ENCODE measurements at regions not wholly inside any gene's neighbourhood (a gene's known extent, or its start where the extent isn't known, plus 50 kb on each side); places are given as distances from the start of the nearest gene placed in this dataset.
A peak's percentile ranks its signal among the peaks of the same experiment; 100 is the strongest.

- whole genome bisulfite sequencing, result 94% methylated on average over 2 of the region's 2 CpGs
Measured at GRCh38 chr13:31440132-31440531, 240.4 kb downstream of the B3GLCT start.

DNA sequence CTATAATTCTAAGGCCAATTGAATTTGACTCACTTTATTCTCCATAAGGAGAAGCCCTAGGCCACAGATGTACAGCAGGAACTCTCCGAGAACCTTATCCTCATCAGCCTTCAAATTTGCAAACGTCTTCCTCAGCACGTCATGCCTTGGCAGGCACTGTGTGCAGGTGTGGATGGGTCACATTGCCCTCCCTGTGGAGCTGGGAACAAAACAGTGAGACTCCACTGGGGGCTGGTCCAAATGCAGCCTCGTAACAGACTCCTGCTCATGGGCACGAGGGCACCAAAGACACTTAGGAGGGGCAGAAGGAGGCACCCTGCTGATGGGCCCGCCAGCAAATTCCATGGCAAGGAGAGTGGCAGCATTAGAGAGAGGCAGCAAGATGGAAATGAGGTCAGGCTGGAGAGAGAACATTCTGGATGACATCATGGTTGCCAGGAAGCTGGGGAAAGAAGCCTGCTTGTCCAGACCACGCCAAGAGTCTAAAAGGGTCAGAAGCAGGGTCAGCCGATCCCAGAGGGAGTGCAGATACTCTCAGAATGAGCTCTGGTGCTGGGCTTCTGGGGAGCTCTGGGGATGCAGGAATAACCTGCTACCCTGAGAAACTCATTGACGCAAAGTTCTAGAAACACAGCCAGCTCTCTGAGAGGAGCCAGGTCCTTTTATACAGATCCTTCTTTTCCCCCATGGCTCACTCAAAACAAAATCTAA is 242.2 kb downstream of the B3GLCT start:
- Histone ChIP-seq H3K27me3 (ENCODE audit: control insufficient read depth, insufficient read depth) (no peaks in the 10 kb centered on the region), H3K9me3 (ENCODE audit: control insufficient read depth, low read length) (no peaks in the 10 kb centered on the region), H3K4me3 (ENCODE audit: low read length) (no peak overlapping the region), H3K4me1 (ENCODE audit: control insufficient read depth, insufficient read depth, low read length) (no peaks in the 10 kb centered on the region), H3K27ac (ENCODE audit: low read length) (peak overlapping the region; percentile 41)
- DNase-seq, result peak; percentile 75 to 86 (median 79)
- ATAC-seq, result peak; percentile 92 to 95
- WGBS, result 54% methylated on average over 9 of the region's 9 CpGs
- intact Hi-C loops (cut with DNase I), result loop anchor here in 1 of 4 donors (5.0 kb wide), 1 partner anchor 40 kb away; no protein-coding TSS in a partner anchor

More at GRCh38 chr13:31440132-31440531, 240.4 kb downstream of the B3GLCT start:
- no peak overlapping the region for H3K4me3 ChIP-seq (ENCODE audit: low read length)
- no peak for ATAC-seq
- no peak for DNase-seq
- intact Hi-C loops (cut with DNase I), result loop anchor here in 1 of 4 donors (5.0 kb wide), 1 partner anchor 42 kb away; no protein-coding TSS in a partner anchor
- H3K27ac ChIP-seq (ENCODE audit: low read length), result no peak overlapping the region
- H3K27me3 ChIP-seq (ENCODE audit: control insufficient read depth, insufficient read depth), result no peaks in the 10 kb centered on the region
- H3K9me3 ChIP-seq (ENCODE audit: control insufficient read depth, low read length), result no peaks in the 10 kb centered on the region
- no peaks in the 10 kb centered on the region for H3K4me1 ChIP-seq (ENCODE audit: control insufficient read depth, insufficient read depth, low read length)

DNA sequence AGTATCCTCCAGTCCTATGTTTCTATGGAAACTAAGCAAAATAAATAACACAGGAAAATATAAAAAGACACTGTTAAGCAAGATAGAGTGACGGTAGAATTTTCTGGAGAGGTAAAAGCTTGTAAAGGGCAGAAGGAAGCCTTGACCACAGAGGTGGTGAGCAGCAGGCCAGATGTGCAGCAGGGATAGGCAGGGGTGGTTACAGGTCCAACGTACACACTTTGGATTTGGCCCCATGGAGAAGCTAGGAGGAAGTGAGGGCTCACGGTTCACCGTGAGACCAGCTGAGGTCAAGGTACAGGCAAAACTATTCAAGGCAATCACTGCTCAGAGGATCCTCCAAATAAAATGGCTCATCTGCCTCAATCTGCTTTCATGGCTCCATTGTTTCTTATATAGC is 242.8 kb downstream of the B3GLCT start:
- DNase-seq, result no peak
- WGBS, result 49% methylated on average over 4 of the region's 4 CpGs
- intact Hi-C loops (cut with DNase I), result loop anchor here in 1 of 4 donors (5.0 kb wide), 1 partner anchor 40 kb away; no protein-coding TSS in a partner anchor
- Histone ChIP-seq H3K4me3 (ENCODE audit: low read length) (no peak overlapping the region), H3K27ac (ENCODE audit: low read length) (no peak overlapping the region), H3K9me3 (ENCODE audit: control insufficient read depth, low read length) (no peaks in the 10 kb centered on the region), H3K27me3 (ENCODE audit: control insufficient read depth, insufficient read depth) (no peaks in the 10 kb centered on the region), H3K4me1 (ENCODE audit: control insufficient read depth, insufficient read depth, low read length) (no peaks in the 10 kb centered on the region)
- no peak for ATAC-seq

- ATAC-seq (peak; percentile 38 to 68), DNase-seq (peak; percentile 17 to 69 (median 53))
- Histone ChIP-seq H3K4me3 (ENCODE audit: low read length) (no peak overlapping the region), H3K27ac (ENCODE audit: low read length) (peak overlapping the region; percentile 20), H3K9me3 (ENCODE audit: control insufficient read depth, low read length) (no peaks in the 10 kb centered on the region), H3K4me1 (ENCODE audit: control insufficient read depth, insufficient read depth, low read length) (no peaks in the 10 kb centered on the region), H3K27me3 (ENCODE audit: control insufficient read depth, insufficient read depth) (no peaks in the 10 kb centered on the region)
- intact Hi-C loops (cut with DNase I), result loop anchor here in 1 of 4 donors (5.0 kb wide), 1 partner anchor 38 kb away; no protein-coding TSS in a partner anchor
- 44% methylated on average over 3 of the region's 3 CpGs for WGBS
Measured at GRCh38 chr13:31444266-31444856, 244.6 kb downstream of the B3GLCT start.

GRCh38 chr13:31452525-31452924 is 252.8 kb downstream of the B3GLCT start:
- DNase-seq (no peak), ATAC-seq (no peak)
- Histone ChIP-seq H3K9me3 (ENCODE audit: control insufficient read depth, low read length) (no peaks in the 10 kb centered on the region), H3K27me3 (ENCODE audit: control insufficient read depth, insufficient read depth) (no peaks in the 10 kb centered on the region), H3K4me3 (ENCODE audit: low read length) (no peak overlapping the region), H3K27ac (ENCODE audit: low read length) (no peak overlapping the region), H3K4me1 (ENCODE audit: control insufficient read depth, insufficient read depth, low read length) (no peaks in the 10 kb centered on the region)
- intact Hi-C loops (cut with DNase I), result no loop called here
- WGBS, result 97% methylated on average over 2 of the region's 2 CpGs

DNA sequence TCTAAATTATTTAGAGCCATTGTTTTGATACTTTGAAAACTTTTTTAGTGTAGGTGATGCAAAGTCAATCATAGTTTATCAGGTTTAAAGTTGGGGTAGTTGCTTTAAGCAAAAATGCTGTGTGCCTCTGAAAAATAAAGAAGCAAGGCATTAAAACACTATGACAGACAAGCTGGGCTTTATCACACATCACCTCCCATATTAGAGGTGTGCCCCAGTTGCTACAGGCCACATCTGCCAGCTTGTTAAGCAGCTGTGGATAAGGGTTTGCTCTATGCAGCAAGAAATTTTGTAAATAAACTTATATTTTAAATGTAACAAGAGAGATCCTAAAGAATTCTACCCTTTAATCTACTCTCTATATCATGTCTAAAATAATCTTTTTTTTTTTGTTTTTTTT is 255.8 kb downstream of the B3GLCT start:
- Histone ChIP-seq H3K27ac (ENCODE audit: low read length) (no peak overlapping the region), H3K4me3 (ENCODE audit: low read length) (no peak overlapping the region), H3K27me3 (ENCODE audit: control insufficient read depth, insufficient read depth) (no peaks in the 10 kb centered on the region), H3K4me1 (ENCODE audit: control insufficient read depth, insufficient read depth, low read length) (no peaks in the 10 kb centered on the region), H3K9me3 (ENCODE audit: control insufficient read depth, low read length) (no peaks in the 10 kb centered on the region)
- DNase-seq (no peak), ATAC-seq (no peak)
- intact Hi-C loops (cut with DNase I), result no loop called here

- H3K27ac ChIP-seq (ENCODE audit: low read length), result no peak overlapping the region
- intact Hi-C loops (cut with DNase I), result no loop called here
- H3K4me3 ChIP-seq (ENCODE audit: low read length), result no peak overlapping the region
- DNase-seq (no peak), ATAC-seq (no peak)
- no peaks in the 10 kb centered on the region for H3K4me1 ChIP-seq (ENCODE audit: control insufficient read depth, insufficient read depth, low read length)
- no peaks in the 10 kb centered on the region for H3K9me3 ChIP-seq (ENCODE audit: control insufficient read depth, low read length)
- no peaks in the 10 kb centered on the region for H3K27me3 ChIP-seq (ENCODE audit: control insufficient read depth, insufficient read depth)
Measured at GRCh38 chr13:31456056-31456455, 256.3 kb downstream of the B3GLCT start.

GRCh38 chr13:31460061-31460460 is 260.3 kb downstream of the B3GLCT start:
- WGBS, result 79% methylated on average over 3 of the region's 3 CpGs
- intact Hi-C loops (cut with DNase I), result no loop called here
- ATAC-seq, result no peak
- Histone ChIP-seq H3K4me1 (ENCODE audit: control insufficient read depth, insufficient read depth, low read length) (no peaks in the 10 kb centered on the region), H3K9me3 (ENCODE audit: control insufficient read depth, low read length) (no peaks in the 10 kb centered on the region), H3K27me3 (ENCODE audit: control insufficient read depth, insufficient read depth) (no peaks in the 10 kb centered on the region), H3K4me3 (ENCODE audit: low read length) (no peak overlapping the region), H3K27ac (ENCODE audit: low read length) (no peak overlapping the region)
- DNase-seq, result no peak

- Histone ChIP-seq H3K9me3 (ENCODE audit: control insufficient read depth, low read length) (no peaks in the 10 kb centered on the region), H3K4me3 (ENCODE audit: low read length) (no peak overlapping the region), H3K27me3 (ENCODE audit: control insufficient read depth, insufficient read depth) (no peaks in the 10 kb centered on the region), H3K27ac (ENCODE audit: low read length) (no peak overlapping the region), H3K4me1 (ENCODE audit: control insufficient read depth, insufficient read depth, low read length) (no peaks in the 10 kb centered on the region)
- intact Hi-C loops (cut with DNase I), result no loop called here
- no peak for ATAC-seq
- DNase-seq, result no peak
- 95% methylated on average over 5 of the region's 5 CpGs for WGBS
Measured at GRCh38 chr13:31461923-31462322, 262.1 kb downstream of the B3GLCT start.

DNA sequence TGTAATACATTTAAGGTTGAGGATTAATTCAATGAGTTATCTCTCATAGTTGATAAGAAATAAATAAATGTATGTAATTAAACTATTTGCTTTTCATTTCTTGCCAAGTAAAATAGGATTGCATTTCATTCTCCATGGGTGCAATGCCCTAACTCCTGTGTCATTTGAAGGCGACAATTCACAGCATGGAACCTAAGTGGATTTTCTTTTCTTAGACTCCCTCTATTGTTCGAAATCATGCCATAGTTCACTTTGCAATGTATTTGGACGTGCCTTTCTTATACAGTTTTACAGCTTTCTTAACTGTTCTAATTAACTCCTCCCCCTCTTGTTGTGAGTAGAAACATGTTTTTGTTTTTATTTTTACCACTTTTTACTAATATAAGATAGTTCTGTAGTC is 263.0 kb downstream of the B3GLCT start:
- 86% methylated on average over 3 of the region's 3 CpGs for WGBS
- Histone ChIP-seq H3K4me3 (ENCODE audit: low read length) (no peak overlapping the region), H3K9me3 (ENCODE audit: control insufficient read depth, low read length) (no peaks in the 10 kb centered on the region), H3K27me3 (ENCODE audit: control insufficient read depth, insufficient read depth) (no peaks in the 10 kb centered on the region), H3K4me1 (ENCODE audit: control insufficient read depth, insufficient read depth, low read length) (no peaks in the 10 kb centered on the region), H3K27ac (ENCODE audit: low read length) (no peak overlapping the region)
- no peak for ATAC-seq
- no peak for DNase-seq
- intact Hi-C loops (cut with DNase I), result no loop called here

DNA sequence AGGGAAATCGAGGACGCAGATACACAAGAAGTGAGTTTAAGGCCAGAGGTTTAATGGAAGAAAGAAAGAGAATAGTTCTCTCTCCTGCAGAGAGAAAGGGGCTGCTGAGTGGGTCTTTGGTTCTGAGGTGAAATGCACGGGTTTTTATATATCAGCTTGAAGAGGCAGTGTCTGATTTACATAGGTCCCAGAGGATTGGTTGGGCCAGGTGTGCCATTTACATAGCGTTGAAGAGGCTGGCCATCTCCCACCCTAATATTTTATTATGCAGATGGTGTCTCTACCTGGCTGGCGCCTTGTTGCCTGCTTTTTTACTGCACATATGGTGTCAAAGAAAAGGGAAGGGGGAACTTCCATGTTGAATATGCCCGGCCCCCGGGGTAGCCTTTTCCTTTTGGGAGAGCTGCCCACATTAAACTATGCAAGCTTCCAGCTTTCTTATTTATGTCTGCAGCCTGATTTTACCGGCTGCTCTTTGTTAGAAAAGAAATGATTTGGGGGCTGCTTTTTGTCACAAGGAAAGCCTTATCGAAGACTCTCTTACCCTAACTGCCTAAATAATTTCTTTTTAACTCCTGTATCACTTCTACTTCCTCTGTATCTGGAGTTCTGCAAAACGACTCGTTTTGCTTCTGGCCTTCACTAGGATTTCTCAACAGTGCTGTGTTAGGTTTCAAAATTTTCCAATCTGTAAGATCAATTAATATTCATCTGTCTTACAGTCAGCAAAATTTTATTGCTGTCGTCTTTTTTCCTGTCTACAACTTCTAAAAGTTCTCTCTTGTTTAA is 268.5 kb downstream of the B3GLCT start:
- Histone ChIP-seq H3K4me3 (ENCODE audit: low read length) (no peak overlapping the region), H3K27me3 (ENCODE audit: control insufficient read depth, insufficient read depth) (no peaks in the 10 kb centered on the region), H3K9me3 (ENCODE audit: control insufficient read depth, low read length) (no peaks in the 10 kb centered on the region), H3K4me1 (ENCODE audit: control insufficient read depth, insufficient read depth, low read length) (no peaks in the 10 kb centered on the region), H3K27ac (ENCODE audit: low read length) (no peak overlapping the region)
- 61% methylated on average over 12 of the region's 12 CpGs for WGBS
- no peak for DNase-seq
- intact Hi-C loops (cut with DNase I), result no loop called here
- ATAC-seq, result no peak
